GM21423 (cell line): ENCODE measurements at regions not wholly inside any gene's neighbourhood (a gene's known extent, or its start where the extent isn't known, plus 50 kb on each side); places are given as distances from the start of the nearest gene placed in this dataset.

ENCODE experiments used
- ATAC-seq: cut with Tn5 transposase; IDR thresholded peaks from one replicate; pipeline ENCODE4 v1.9.1; 2021; ENCODE audit warnings: mild to moderate bottlenecking, moderate library complexity; ENCODE audit not compliant: unreplicated experiment

DNA sequence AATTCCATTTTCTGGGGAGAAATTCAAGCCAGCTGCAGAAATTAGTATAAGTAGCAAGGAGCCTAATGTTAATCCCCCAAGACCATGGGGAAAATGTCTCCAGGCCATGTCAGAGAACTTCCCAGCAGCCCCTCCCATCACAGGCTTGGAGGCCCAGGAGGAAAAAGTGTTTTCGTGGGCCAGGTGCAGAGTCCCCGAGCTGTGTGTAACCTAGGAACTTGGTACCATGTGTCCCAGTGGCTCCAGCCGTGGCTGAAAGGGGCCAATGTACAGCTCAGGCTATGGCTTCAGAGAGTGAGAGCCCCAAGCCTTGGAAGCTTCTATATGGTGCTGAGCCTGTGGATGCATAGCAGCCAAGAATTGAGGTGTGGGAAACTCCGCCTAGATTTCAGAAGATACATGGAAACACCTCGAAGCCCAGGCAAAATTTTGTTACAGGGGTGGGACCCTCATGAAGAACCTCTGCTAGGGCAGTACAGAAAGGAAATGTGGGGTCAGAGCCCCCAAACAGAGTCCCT is 286.3 kb downstream of the MATN1 start:
- no peak for ATAC-seq

DNA sequence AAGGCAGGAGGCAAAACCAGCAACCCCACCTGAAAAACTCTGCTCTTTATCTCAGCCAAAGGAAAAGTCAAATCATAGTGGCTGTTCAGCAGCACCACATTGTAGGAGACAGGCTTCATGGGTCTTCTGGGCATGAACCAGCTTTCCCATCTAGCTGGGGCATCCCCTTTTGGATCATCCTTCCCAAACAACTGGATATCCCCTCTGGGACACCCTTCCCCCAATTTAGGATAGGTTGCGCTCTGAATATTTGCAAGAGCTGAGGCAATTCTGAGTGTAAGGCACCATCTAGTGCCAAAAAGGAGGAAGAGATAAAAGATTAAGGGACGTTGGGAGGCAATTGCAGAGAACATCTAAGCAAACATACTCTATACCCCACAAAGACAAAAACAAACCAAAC is 295.8 kb downstream of the MATN1 start:
- ATAC-seq: no peak

DNA sequence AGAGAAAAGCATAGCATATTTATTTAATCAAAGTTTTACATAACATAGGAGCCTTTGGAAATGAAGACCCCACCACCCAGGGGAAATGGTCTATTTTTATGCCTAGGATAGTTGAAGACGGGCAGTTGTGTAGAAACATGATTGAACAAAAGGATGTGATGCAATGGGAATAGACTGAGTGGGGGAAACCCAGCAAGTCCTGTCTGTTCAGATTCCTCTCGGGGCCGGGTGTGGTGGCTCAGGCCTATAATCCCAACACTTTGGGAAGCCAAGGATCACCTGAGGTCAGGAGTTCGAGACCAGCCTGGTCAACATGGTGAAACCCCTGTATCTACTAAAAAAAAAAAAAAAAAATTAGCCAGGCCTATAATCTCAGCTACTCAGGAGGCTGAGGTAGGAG is 298.3 kb downstream of the MATN1 start:
- no peak for ATAC-seq

DNA sequence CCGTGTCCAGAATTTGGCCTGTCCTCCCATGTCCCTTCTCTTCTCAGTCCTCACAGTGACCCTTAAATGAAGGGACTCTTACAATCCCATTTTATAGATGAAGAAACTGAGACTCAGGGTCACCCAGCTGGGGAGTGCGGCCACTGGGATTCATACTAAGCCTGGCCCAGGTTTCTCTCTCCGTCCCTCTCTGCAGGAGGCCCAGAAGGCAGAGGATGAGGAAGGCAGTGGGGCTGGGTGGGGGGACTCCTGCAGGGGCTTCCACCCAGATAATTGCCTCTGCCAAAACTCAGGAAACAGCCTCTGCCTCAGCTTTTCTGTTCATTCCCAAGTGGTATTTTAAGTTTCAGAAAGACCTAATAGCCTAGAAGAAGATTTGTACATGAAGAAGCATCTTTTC is 299.8 kb downstream of the MATN1 start:
- ATAC-seq: no peak

DNA sequence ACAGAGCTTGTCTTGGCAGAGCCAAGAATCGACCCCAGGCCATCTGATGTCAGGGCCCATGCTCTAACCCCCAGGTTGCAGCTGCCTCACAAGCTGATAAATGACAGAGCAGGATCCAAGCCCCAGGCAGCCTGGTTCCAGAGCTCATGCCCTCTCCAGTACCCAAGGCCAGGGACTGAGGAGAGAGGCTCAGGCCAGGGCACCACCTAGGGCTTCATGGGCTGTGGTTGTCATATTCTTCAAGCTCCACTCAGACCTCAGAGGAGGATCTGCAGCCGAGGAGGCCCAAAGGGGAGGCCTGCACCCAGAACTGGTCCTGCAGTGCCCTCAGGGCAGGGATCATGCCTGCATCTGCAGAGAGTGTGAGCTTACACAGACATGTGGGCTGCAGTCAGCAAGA is 301.1 kb downstream of the MATN1 start:
- ATAC-seq: no peak

DNA sequence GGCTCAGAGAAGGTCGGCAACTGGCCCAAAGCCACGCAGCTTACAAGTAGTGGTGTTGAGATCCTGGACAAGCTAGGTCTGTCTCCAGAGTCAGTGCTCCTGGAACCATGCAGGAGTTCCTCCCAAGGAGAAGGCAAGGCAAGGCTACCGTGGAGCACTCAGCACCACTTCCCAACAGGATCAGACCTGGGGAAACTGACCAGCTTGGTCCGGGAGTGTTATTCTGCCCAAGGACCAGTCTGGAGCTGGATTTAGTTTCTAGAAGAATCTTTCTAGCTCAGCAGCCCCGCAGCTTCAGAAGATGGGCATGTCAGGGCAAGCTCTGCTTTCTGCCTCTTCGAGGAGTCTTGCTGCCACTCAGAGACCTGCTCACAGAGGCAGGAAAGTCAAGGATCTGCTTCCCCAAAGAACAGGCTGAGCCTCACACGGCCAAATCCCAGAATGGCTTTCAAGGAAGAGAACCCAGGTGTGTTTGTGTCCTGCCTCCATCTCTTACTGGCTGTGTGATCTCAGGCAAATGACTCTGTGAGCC is 302.8 kb downstream of the MATN1 start:
- no peak for ATAC-seq

DNA sequence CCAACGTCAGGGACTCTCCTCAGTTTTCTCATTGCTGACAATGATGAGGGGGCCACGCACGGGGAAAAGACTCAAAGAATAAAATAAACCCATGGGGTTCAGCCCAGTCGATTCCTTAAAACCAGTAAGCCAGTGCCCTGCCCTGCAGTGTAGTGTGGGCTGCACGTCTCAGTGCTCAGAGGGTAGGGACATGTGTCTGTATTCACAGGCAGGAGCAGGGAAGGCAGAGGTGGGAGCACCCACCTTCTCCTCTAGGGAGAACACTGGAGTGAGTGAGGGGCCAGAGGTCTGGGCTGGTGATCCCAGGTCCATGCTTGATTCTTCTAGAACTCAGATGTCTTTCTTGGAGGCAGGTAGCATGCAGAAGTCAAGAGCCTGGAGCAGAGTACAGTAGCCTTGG is 303.6 kb downstream of the MATN1 start:
- ATAC-seq: no peak

DNA sequence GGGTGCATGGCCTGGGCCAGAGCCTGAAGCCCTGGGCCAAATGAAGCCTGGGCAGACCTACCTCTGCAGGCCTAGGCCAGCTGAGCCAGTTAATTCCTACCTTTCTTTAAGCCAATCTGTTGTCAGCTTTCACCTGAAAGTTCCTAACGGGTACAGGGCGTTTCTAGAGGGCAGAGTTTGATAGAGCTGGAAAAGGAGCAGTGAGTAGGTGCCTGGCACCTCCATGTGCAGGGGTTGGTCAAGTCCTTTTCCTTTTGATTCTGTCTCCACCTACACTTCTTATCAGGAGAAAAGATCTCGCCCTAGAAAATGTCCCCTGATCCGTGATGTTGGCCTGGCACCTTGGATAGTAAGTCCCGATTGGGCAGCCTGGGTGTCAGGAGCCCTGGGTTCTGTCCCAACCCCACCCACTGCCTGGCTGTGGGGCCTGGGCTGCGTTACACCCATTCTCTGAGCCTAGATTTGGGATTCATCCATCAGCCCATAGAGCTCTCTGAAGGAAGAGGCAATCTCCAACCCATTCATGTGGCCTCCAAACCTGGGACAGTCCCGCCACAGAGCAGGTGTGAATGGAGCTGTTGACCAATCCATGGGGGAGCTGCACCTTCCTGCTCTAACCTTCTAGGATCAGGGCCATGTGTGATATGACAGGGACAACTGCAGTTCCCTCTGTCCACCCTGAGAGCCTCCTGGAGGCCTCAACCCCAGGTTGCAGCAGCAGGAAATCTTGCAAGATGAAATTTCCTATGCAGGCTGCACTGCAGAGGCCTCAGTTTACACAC is 304.3 kb downstream of the MATN1 start:
- ATAC-seq: no peak

DNA sequence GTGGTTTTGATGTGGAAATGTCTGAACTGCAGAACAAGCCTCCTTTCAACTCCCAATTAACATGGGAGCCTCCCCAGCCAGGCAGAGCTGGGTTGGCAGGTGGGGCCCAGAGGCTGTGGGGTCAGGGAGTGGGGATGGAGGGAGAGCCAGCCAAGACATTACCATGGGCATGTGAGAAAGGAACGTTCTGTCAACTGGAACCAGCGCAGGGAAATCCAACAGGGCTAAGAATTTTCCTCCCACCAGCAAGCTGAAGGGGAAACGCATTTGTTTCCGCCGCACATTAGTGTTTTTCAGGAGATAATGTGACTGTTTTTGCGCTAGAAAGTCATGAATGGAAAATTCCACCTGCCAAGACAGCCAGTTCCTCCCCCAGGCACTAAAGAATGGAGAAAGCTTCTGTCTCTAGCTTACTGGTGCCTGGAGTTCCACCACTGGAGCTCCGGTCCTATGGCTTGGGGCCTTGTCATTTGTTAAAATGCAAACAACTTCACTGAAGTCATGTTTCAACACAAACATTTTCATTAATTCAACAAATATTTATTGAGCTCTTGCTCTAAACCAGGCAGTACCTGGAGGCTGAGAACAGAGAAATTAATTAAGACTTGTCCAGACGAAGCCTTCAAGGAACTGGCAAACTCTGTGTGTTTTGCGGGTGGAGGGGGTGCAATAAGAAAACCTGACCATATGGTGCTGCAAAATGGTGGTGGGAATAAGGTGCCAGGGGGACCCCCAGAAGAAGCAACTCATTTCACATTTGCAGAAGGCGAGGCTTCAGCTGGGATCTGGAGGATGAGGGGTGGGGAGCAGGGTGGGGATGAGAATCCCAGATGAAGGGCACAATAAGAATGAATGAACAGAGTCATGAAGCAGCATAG is 305.1 kb downstream of the MATN1 start:
- no peak for ATAC-seq

DNA sequence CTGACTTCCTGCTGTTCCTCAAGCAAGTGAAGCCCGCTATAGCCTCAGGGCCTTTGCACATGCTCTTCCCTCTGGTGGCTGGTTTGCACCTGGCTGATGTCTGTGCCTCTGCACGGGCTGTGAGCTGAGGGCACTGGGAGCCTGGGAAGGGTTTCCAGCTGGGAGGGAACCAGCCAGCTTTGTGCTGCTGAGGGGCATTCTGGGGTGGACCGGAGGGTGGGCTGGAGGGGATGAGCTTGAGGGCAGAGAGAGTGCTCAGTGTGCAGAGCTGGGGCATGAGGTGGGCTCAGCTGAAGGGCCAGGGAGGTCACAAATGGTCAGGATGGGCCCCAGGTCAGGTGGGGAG is 305.7 kb downstream of the MATN1 start:
- no peak for ATAC-seq

DNA sequence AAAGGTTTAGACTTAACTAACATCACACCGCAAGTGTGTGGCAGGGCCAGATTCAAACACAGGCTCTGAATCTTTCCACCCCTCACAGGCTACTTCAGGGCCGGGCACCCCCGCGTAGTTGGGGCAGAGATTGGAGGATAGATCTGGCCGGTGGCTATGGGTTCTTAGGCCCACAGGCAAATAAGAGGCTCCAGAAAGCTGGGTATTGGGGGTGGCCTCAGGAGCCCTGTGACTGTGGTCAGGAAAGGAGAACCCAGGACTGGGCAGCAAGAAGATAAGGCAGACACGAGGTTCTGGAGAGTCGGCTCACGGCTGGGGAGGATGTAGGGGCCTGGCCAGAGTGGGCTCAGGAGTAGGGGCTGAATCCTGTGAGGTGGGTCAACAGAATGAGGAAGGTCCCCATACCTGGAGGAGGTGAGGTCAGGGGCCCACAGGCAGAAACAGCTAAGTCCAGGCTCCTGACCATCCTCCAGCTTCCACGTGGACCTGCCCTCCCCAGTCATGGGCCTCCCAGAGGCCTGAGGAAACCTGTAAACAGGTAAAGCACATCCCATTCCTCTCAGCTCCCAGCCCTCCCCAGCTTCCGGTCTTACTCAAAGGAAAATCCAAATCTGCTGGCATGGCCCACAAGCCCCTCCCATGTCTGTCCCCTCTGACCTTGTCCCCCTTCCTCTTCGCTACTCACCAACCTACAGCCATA is 306.2 kb downstream of the MATN1 start:
- no peak for ATAC-seq

DNA sequence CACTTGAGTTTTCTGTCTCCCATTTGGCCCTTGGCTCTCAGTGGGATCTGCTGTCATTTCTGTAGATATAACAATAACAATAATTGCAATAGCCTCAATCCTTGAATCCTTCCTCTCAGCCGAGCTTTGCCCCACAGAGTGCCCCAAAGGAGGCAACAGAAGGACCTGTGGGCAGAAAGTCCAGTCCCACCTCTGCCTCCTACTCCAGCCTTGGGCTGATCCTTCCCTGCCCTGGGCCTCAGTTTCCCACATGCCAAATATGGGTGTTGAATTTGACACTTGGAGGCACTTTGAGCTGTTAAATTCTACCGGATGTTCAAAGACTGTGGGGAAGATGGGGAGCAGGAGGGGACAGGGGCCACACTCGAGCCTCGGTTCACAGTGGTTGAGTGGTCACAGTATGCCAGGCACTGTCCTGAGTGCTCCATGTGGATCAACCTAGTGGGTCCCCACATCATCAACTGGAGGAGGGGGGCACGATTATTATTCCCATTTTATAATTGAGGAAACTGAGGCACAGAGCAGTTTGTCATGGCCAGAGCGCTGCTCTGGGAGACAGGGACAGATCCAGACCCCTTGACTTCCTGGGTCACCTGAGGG is 307.1 kb downstream of the MATN1 start:
- no peak for ATAC-seq

DNA sequence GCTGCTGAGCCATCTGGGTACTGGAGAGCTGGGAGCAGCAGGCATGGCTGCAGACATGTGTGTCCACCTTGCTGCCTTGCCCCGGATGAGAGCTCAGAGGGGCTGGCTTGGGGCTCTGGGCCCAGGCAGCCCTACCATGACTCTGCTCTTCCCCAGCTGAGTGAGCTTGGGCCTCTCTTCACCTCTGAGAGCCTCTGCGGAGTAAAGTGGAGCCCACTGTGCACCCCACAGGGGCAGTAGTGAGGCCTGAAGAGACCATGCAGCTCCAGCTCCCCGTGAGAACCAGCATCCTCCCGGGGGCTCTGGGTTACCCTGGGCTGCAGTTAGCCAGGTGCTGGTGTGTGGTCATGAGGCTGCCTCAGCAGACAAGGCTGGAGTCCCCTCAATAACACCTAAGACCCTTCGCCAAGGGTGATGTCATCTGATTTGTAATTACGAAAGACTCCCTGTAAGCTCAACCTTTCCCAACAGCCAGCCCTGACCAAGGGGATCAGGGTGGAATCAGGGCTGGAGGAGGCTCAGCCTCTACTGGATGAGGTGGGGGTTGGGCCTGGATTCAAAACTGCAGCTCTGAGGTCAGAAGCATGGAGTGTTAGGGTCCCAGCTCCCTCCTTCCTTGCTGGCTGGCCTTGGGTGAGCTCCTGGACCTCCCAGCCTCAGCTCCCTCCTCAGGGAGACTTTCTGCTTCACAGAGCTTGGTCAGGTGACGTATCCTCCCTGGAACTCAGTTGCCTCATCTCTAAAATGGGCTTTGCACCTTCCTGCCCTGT is 308.0 kb downstream of the MATN1 start:
- ATAC-seq: no peak

DNA sequence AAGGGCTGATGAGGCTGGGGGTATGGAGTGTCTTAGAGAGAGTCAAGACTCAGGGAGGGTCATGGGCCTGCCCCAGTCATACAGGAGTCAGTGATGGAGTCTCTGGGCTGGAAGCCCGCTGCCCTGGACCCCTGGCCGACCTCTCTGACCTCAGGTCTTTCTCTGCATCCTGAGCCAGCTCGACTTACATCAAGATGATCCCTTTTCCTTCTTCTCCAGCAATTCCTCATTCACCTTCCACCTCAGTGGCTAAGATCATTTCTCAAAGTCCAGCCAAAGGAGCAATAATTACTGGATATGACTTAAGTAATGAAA is 308.6 kb downstream of the MATN1 start:
- ATAC-seq: no peak

DNA sequence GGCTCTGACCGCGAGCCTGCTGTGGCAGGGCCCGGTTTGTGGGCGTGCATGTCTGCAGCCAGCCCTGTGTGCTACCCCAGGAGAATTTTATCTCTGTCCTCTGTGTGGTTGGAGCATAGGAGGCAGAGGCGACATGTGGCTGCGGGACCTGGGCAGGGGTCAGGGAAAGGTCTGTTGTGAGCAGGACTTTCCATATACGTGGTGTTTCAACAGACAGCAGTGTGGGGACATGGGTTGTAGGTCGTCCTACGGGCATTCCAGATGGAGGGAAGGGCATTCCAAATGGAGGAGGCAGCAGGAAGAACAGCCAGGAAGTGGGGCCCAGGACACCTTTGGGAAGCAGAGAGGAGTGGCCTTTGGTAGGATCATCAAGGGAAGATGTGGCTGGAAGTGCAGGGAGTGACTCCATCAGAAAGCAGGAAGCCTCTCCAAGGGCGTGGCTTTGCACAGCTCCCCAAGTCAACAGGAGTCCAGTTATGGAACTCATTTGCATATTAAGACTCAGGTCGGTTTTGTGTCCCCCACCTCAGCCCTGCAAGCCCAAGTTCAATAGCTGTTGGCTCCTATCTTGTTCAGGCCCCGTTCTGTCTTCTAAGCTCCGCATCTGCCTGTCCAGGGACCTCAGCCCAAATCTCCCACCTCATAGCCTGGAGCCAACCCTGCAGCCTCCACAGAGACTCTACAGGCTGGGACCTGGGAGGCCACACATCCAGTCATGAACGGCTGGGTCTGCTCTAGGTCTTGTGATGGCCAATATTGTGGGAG is 309.1 kb downstream of the MATN1 start:
- no peak for ATAC-seq

DNA sequence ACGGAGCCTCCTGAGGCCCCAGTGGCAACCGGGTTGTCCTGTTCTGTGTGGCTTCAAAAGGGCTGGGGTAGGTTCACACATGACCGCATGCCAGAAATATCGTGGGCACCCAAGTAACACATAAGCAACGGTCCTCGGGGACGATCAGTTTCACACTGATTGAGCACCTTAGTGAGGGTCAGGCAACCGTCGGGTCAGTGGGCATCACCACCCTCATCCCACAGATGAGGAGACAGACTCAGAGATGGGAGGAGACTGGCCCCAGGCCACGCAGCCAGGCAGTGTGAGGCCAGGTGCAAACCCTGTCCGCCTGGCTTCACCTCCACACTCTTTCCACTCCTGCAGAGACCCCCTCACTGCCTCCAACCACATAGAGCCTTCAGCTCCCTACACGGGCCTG is 309.8 kb downstream of the MATN1 start:
- no peak for ATAC-seq

DNA sequence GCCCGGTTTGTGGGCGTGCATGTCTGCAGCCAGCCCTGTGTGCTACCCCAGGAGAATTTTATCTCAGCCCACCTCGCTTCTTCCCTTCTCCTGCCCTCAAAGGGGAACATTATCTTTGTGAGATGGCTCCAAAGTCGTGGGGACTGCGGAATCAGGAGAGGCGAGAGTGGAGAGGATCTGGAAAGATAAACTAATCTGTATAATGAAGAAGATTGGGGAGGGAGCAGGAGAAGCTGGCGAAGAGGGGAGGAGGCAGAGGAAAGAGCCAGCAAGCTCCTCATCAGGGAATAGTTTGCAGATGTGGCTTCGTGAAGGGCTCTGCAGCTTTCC is 310.3 kb downstream of the MATN1 start:
- ATAC-seq: no peak

DNA sequence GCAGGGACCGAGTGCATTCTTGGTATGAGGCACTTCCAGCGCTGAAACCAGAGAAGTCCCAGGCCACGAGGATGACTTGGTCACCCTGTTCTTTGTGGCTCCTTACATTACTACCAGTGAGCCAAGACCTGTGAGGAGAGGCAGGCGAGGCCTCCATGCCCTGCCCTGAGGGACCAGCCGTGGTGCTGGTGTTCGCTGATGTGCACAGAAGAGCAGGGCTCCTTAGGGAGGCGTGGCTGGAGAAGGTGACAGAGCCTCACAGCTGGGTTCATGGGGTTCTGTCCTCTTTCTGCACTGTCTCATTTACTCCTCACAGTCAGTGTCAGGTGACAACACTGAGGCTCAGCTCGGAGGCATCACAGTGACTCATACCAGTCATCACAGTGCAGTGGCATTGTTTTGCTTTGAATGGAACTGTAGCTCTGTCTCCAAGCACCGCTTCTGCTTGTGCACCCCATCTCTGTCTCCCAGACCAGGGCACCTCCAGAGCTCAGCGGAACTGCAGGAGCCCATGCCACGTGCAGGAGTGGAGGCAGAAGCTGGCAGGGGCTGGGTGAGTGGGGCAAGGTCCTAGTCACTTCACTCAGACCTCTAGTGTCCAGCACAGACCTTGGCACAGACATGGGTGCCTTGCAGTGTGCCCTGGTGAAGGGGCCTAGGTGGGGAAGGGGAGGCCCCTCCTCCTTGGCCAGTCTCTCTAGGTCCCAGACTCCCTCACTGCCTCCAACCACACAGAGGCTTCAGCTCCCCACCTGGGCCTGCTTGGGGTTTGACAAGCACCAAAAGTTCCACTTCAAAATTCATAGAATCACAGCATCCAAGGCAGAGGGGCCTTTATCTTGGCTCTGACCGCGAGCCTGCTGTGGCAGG is 310.9 kb downstream of the MATN1 start:
- ATAC-seq: no peak

DNA sequence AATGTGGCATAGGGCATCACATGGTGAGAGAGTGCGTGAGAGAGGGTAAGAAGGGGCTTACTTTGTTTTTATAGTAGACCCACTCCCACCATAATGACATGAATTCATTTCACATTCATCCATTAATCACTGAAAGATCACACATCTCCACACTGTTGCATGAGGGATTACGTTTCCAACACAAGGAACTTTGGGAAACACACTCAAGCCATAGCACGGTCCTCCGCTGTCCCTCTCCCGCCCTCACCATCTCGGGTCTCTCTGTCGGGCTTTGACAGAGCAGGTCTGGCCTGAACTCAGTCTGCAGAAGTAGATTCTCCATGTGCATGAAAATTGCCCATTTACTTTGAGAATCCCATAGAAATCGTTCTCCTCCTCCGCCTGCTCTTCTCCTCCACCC is 312.2 kb downstream of the MATN1 start:
- no peak for ATAC-seq
